ENCODE measurements at regions not wholly inside any gene's neighbourhood (a gene's known extent, or its start where the extent isn't known, plus 50 kb on each side); places are given as distances from the start of the nearest gene placed in this dataset.

- no peak for DNase-seq (ENCODE audit: insufficient read length, low spot score)
- no peak for FAIRE-seq
Observed at GRCh38 chr16:48011878-48012658, 143.7 kb downstream of the ABCC12 start.

- no peak for DNase-seq (ENCODE audit: insufficient read length, low spot score)
- no peak for FAIRE-seq
Observed at GRCh38 chr16:48011466-48011865, 144.3 kb downstream of the ABCC12 start.

GRCh38 chr16:48008011-48008525, 147.7 kb downstream of the ABCC12 start:
- FAIRE-seq, result no peak

GRCh38 chr16:48004141-48004695, 151.6 kb downstream of the ABCC12 start:
- no peak for DNase-seq (ENCODE audit: insufficient read length, low spot score)
- FAIRE-seq, result no peak

More at GRCh38 chr16:48008011-48008525, 147.7 kb downstream of the ABCC12 start:
- DNase-seq (ENCODE audit: insufficient read length, low spot score), result no peak

GRCh38 chr16:48003206-48003907, 152.4 kb downstream of the ABCC12 start:
- FAIRE-seq (no peak), DNase-seq (ENCODE audit: insufficient read length, low spot score) (no peak)

GRCh38 chr16:48001324-48001895, 154.4 kb downstream of the ABCC12 start:
- no peak for FAIRE-seq
- DNase-seq (ENCODE audit: insufficient read length, low spot score), result no peak

- DNase-seq (ENCODE audit: insufficient read length, low spot score), result no peak
- no peak for FAIRE-seq
Observed at GRCh38 chr16:48000622-48001021, 155.2 kb downstream of the ABCC12 start.

- FAIRE-seq, result no peak
Observed at GRCh38 chr16:47999595-47999994, 156.2 kb downstream of the ABCC12 start.

GRCh38 chr16:47995354-47995753, 160.4 kb downstream of the ABCC12 start:
- no peak for DNase-seq (ENCODE audit: insufficient read length, low spot score)
- FAIRE-seq, result no peak

More at GRCh38 chr16:47999595-47999994, 156.2 kb downstream of the ABCC12 start:
- no peak for DNase-seq (ENCODE audit: insufficient read length, low spot score)

GRCh38 chr16:47991491-47991890, 164.3 kb downstream of the ABCC12 start:
- FAIRE-seq, result no peak
- DNase-seq (ENCODE audit: insufficient read length, low spot score), result no peak

- FAIRE-seq (no peak), DNase-seq (ENCODE audit: insufficient read length, low spot score) (no peak)
Observed at GRCh38 chr16:47990676-47991075, 165.1 kb downstream of the ABCC12 start.

- DNase-seq (ENCODE audit: insufficient read length, low spot score) (no peak), FAIRE-seq (no peak)
Observed at GRCh38 chr16:47987136-47987535, 168.7 kb downstream of the ABCC12 start.

- DNase-seq (ENCODE audit: insufficient read length, low spot score) (no peak), FAIRE-seq (no peak)
Observed at GRCh38 chr16:47986031-47986430, 169.8 kb downstream of the ABCC12 start.

GRCh38 chr16:47984669-47985068, 171.1 kb downstream of the ABCC12 start:
- no peak for DNase-seq (ENCODE audit: insufficient read length, low spot score)
- no peak for FAIRE-seq

- FAIRE-seq (no peak), DNase-seq (ENCODE audit: insufficient read length, low spot score) (no peak)
Observed at GRCh38 chr16:47983999-47984580, 171.7 kb downstream of the ABCC12 start.

GRCh38 chr16:47980212-47980611, 175.6 kb downstream of the ABCC12 start:
- FAIRE-seq, result no peak
- no peak for DNase-seq (ENCODE audit: insufficient read length, low spot score)

- FAIRE-seq (no peak), DNase-seq (ENCODE audit: insufficient read length, low spot score) (no peak)
Observed at GRCh38 chr16:47979616-47980182, 176.1 kb downstream of the ABCC12 start.

- FAIRE-seq (no peak), DNase-seq (ENCODE audit: insufficient read length, low spot score) (no peak)
Observed at GRCh38 chr16:47979164-47979520, 176.7 kb downstream of the ABCC12 start.

- no peak for FAIRE-seq
- no peak for DNase-seq (ENCODE audit: insufficient read length, low spot score)
Observed at GRCh38 chr16:47978491-47979163, 177.2 kb downstream of the ABCC12 start.

- FAIRE-seq, result no peak
- DNase-seq (ENCODE audit: insufficient read length, low spot score), result no peak
Observed at GRCh38 chr16:47977802-47978201, 178.0 kb downstream of the ABCC12 start.

Data from GM19239 (cell line).